ENCODE measurements at regions not wholly inside any gene's neighbourhood (a gene's known extent, or its start where the extent isn't known, plus 50 kb on each side); places are given as distances from the start of the nearest gene placed in this dataset.
A peak's percentile ranks its signal among the peaks of the same experiment; 100 is the strongest.
"Not testable (repeated sequence)": the region's sequence is repeated elsewhere in the genome, so short reads cannot be mapped to it uniquely, and the experiment has no call there.

GRCh38 chr4:141347684-141348083, 127.0 kb downstream of the ZNF330 start:
- DNase-seq = no peak

GRCh38 chr4:141348125-141348524, 127.4 kb downstream of the ZNF330 start:
- DNase-seq = no peak

GRCh38 chr4:141348573-141348972, 127.9 kb downstream of the ZNF330 start:
- no peak for DNase-seq

GRCh38 chr4:141349236-141349635, 128.5 kb downstream of the ZNF330 start:
- no peak for DNase-seq

- DNase-seq = peak; percentile 89
These were observed 129.6 kb downstream of the ZNF330 start for GRCh38 chr4:141350122-141350905.

DNA sequence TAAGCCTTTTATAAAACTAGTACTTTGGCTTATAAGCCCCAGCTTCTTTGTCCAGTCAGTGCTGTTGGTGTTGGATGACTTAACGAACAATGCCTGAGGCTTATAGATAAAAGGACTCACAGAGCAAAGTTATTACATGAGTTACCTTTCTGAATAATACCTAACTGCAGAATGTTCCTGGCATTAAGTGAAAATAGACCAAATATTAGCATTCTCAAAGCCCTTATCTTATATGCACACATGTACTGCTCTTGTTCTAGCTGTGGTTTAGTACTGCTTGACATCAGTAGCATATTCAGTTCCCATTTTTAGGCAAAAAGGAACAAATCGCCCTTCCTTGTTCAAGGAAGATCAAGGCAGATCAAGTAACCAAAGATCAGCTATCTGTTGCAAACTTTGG, 131.6 kb downstream of the ZNF330 start:
- no peak for DNase-seq

DNA sequence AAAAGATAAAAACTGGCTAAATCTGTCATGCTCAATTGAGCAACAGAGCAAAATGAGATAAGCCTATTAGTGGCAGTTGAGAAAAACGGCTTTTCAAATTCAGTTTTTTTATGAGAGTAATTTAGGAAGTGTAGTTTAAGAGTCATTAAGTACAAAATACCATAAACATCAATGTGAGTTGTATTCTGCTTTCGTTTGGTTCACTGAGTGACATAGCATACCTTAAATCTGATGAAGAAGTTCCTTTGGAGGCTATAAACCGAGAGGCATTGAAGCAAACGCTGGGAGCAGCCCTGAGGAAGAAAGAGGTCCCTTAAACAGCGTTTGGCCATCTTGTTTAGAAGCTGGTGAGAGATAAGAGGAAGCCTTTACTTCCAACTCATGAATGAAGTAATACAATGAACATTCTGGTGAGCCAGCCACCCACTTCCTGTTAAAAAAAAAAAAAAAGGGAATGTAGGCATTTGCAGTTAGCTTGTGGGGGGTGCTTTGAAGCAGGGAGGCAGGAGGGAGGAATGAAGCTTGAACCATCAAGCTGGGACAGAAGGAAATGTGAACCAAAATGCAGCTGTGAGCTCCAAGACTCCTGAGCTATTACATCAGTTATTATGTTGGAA, 132.3 kb downstream of the ZNF330 start:
- DNase-seq = peak; percentile 62

- DNase-seq = no peak
These were observed 135.7 kb downstream of the ZNF330 start for GRCh38 chr4:141356321-141356962.

GRCh38 chr4:141356963-141357335, 136.3 kb downstream of the ZNF330 start:
- no peak for DNase-seq

- not testable (repeated sequence) for DNase-seq
These were observed 147.5 kb downstream of the ZNF330 start for GRCh38 chr4:141368241-141368640.

DNA sequence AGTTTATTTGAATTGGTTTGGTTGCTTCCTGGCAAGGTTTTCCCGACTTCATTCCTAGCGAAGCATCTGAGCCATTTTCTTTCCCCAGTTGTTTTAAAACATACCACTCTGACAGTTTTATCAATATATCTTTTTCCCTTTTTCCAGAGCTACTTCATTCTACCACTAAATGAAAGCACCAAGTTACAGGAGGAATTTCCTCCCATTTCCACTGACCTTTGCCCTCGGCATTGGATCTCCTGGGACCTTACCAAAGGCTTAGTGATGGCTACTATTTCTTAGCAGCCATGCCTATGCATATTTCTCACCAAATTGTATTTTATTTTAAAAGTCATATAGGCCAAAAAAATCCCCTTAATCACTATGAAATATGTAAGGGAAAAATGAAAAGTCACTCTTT, 150.5 kb downstream of the ZNF330 start:
- no peak for DNase-seq

DNA sequence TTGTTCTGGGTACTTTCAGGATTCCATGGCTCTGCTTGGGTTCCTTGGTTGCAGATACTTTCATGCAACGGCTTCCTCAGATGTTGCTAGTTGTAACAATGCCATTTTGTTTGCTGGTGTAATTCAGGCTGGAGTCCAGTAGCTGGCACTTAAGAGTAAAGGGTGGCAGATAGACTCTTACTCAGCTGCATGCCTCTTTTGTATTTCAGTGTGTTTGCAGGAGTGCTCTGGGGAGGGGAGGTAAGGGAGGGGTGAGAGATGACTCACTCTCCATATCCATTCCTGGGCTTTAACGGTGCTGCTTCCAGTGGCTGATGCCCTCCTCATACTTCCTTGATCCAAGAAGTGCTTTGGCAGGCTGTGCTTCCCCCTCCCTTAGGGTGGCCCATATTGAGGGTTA, 155.2 kb downstream of the ZNF330 start:
- DNase-seq = peak; percentile 52

DNA sequence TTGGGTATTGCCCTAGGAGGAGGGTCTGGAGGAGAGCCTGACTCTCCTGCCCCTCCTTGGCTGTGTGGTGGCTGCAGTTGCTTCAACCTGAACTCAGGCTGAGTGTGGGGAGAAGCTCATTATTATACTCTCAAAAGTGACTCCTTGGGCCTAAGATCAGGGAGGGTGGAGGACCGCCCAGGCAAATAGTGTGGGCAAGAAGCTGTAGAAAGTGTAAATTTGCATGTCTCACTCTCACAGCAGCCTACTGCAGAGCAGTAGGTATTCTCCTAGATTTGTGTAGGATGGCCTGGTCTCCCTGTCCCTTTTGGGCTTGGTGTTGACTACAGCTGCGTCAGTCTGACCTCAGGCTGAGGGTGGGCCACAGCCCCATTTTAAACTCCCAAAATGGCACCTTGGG, 156.1 kb downstream of the ZNF330 start:
- DNase-seq = no peak

DNA sequence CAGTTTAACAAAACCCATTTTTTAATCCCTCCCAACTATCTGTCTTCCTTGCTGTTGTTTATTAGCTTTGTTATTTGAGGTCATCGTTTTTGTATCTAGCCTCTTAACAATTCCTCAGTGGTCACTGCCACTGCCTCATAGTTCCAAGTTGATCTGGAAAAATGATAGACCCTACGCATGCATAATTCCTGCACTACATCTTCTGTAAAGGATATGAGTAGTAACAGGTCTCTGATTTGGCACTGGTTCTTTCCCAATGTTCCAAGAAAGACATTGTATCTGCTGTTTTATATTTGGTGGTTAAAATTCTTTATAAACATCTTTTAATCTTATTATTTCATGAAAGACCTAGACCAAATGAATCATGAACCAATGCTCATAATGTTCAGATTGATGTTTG, 166.6 kb downstream of the ZNF330 start:
- DNase-seq = no peak

DNA sequence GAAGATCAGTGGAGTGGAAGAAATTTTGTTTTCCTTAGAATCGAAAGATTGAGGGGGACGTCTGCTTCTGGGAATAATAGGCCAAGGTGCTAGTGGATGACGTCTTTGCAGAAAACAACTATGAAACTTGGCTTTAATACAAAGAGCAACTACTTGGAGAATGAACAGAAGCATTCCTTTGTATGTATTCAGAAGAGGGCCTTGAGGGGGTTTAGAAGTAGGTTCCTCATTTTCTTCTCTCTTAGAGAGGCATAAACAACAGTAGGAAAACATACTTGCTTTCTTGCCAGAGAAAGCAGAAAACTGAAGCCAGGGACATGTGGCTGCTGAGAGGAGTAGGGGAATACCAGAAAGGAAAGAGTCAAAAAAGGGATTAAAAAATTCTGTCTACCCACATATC, 167.8 kb downstream of the ZNF330 start:
- DNase-seq = peak; percentile 26

- DNase-seq = no peak
These were observed 169.0 kb downstream of the ZNF330 start for GRCh38 chr4:141389649-141390048.

DNA sequence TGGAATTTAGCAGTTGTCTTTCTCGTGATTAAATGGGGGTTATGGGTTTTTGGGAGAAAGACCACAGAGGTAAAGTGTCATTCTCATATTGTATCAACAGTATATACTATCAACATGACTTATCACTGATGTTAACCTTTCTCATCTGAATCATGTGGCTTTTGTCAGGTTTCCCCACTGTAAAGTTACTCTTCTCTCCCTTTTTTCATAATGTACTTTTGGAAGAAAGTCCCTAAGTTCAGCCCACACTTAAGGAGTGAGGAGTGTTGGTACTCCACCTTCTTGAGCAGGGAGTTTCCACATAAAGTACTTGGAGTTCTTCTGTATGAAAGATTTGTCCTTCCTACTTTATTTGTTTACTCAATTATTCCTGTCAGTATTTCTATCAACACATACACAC, 169.9 kb downstream of the ZNF330 start:
- no peak for DNase-seq

DNA sequence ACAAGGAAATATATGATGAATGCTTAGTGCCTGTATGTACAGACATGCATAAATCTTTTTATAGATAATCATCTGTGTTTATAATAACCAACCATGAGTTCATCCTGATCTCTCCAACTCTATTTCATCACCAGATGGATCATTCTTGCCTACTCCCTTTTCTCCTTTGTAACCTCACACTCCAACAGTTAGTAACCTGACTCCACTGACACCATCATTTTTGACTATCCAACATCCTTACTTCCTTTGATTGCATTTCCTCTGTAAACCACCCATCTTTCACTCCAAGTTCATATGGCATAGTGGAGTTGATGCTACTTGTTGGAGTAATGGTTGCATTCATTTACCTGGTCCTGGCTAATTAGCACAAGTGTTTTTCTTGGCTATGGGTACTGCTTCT, 170.6 kb downstream of the ZNF330 start:
- DNase-seq = peak; percentile 4

DNA sequence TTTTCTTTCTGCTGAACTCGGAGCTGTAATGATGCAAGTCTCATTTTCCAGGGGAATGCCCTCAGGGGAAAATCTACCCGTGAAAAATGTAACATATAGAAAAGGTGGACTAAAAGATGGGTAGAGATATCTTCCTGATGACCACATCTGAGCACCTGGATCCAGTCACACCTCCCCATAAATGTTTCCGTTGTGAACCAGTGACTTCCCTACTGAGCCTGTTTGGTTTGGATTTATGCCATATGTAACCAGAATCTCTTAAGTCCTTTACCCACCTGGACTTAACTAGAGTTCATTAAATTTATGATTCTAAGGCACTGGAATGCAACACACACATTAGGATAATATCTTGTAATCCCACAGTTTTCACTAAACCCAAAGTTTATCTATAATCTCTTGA, 171.1 kb downstream of the ZNF330 start:
- DNase-seq = no peak

- no peak for DNase-seq
These were observed 174.6 kb downstream of the ZNF330 start for GRCh38 chr4:141395246-141395830.

DNA sequence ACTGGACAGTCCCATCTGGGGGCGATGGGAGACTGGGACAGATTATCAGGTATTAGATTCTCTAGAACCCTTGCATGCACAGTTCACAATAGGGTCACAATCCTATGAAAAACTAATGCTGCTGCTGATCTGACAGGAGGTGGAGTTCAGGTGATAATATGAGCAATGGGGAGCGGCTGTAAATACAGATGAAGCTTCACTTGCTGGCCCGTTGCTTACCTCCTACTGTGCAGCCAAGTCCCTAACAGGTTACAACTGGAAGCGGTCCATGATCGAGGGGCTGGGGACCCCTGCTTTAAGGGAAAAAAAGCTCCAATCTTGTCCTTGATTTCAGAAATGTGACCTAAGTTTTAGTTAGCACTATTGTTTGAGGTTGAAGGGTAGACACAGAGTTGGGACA, 175.2 kb downstream of the ZNF330 start:
- DNase-seq = no peak

GRCh38 chr4:141402712-141403111, 182.0 kb downstream of the ZNF330 start:
- no peak for DNase-seq

DNA sequence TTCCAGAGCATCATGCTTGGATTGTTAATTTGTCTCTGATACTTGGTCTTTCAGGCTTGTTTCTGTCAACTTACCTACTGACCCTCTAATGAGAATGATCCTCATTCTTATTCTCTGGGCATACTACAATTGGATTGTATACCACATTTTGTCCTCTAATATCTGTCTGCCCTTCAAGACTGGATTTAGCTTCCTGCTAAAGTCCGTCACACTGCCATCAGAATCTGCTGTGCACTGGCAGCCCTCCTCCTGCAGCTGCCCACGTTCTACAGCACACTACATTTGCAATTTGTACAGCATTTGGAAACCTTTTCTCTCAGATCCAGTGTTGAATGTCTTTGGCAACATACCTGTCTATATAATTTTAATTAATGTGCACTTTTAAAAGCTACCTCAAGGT, 183.1 kb downstream of the ZNF330 start:
- DNase-seq = no peak

GRCh38 chr4:141406237-141406636, 185.5 kb downstream of the ZNF330 start:
- no peak for DNase-seq
